ENCODE measurements at regions not wholly inside any gene's neighbourhood (a gene's known extent, or its start where the extent isn't known, plus 50 kb on each side); places are given as distances from the start of the nearest gene placed in this dataset.

- TF ChIP-seq CTCF (IDR thresholded peaks at IDR 0.05) (no peak), POLR2A (IDR thresholded peaks at IDR 0.05; ENCODE audit: low read depth) (no peak), POLR2AphosphoS5 (IDR thresholded peaks at IDR 0.05) (no peak), EP300 (IDR thresholded peaks at IDR 0.05) (no peak)
Observed at GRCh38 chr3:81198216-81198615, 563.2 kb downstream of the GBE1 start.

Measured in esophagus muscularis mucosa (tissue), 4 donors.